ENCODE measurements at regions not wholly inside any gene's neighbourhood (a gene's known extent, or its start where the extent isn't known, plus 50 kb on each side); places are given as distances from the start of the nearest gene placed in this dataset.
"Not testable (repeated sequence)": the region's sequence is repeated elsewhere in the genome, so short reads cannot be mapped to it uniquely, and the experiment has no call there.

DNA sequence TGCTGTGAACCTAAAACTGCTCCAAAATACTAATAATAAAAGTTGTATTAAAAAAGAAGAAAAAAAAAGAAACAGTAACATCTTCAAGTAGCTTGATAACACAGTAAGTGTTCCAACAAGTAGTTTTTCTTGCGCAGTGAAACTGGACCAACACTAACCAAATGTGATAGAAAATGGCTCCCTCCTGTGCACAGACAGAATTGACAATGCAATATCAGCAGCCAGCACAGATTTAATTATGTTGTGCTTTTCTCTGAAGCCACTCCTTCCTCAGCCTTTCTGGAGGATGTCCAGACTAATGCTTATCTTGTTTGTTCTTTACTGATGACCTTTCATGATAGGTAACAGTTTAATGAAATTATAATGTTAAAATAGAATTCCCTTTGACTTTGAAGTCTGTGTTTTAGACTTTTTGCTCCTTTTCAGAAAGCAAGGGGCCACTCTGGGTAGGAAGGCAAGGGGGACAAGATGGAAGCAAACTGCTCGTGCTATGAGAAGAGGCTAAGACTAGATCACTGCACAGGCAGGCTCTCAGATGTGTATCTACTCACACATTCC, 147.1 kb upstream of the RPL34 start:
- DNase-seq (ENCODE audit: extremely low spot score, insufficient read length, low read depth) (no peak), FAIRE-seq (no peak)

- no peak for FAIRE-seq
- peak; percentile 2 for DNase-seq (ENCODE audit: extremely low spot score, insufficient read length, low read depth)
Observed at GRCh38 chr4:108466936-108467902, 153.2 kb upstream of the RPL34 start.

- DNase-seq (ENCODE audit: extremely low spot score, insufficient read length, low read depth) (no peak), FAIRE-seq (no peak)
Observed at GRCh38 chr4:108465886-108466500, 154.4 kb upstream of the RPL34 start.

GRCh38 chr4:108458681-108459080, 161.7 kb upstream of the RPL34 start:
- FAIRE-seq (no peak), DNase-seq (ENCODE audit: extremely low spot score, insufficient read length, low read depth) (no peak)

DNA sequence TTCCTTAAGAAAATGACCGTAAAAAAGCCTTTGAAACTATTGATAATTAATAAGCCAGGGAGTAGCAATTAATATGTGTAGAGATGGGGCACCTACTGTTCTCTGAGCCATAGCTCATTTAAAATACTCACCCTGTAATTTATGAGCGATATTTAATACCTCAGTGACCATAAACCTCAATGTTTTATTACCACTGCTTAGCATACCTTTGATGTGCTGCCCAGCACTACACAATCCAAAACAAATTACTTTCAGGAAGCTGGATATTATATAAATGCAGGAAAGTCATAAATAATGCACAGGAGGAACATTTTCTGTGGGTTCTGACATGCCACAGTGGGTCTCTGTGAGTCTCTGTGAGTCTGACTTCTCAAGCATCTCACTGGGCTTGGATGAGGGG, 166.1 kb upstream of the RPL34 start:
- no peak for FAIRE-seq
- DNase-seq (ENCODE audit: extremely low spot score, insufficient read length, low read depth): no peak

DNA sequence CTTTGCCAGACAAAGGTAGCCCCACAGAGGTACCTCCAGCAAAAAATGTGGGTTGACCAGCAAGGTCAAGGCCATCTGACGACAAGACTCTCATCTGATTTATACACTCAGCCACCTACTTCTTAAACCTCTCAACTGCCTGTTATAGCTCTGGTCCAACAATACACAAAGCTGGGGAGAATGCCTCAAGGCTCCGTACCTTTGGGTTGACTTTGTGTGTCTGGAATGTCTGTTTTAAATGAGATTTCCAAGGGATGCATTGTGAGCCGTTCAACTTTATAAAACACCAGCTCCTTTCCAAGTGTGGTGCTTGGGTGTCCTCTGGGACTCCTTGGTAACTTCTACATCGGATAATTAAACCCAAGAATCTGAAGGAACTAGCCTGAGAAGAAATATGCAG, 167.0 kb upstream of the RPL34 start:
- FAIRE-seq: no peak
- DNase-seq (ENCODE audit: extremely low spot score, insufficient read length, low read depth): no peak

DNA sequence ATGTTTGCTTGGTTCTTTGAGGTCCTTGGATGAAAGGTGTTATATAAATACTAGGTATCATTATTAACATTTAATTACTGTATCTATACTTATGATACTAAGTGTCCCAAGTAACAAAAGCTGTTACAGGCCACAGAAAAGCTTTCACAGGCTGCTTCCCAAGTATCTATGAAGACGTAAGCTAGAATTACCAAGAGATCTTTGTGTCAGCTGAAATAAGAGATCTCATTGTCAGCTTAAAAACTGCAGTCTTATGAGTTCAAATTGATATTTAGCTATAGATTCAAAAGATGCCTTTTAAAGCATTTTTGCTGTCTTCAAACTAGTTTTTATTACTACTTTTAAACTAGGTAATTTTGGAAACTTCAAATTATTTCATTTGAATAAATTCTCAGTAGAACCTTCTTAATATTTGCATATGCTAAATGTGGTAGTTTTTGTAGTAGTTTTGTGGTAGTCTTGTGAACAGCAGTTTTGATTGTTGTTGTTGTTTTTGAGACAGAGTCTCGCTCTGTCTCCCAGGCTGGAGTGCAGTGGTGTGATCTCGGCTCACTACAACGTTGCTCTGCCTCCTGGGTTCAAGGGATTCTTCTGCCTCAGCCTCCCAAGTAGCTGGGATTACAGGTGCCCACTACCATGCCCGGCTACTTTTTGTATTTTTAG, 170.0 kb upstream of the RPL34 start:
- FAIRE-seq (no peak), DNase-seq (ENCODE audit: extremely low spot score, insufficient read length, low read depth) (no peak)

DNA sequence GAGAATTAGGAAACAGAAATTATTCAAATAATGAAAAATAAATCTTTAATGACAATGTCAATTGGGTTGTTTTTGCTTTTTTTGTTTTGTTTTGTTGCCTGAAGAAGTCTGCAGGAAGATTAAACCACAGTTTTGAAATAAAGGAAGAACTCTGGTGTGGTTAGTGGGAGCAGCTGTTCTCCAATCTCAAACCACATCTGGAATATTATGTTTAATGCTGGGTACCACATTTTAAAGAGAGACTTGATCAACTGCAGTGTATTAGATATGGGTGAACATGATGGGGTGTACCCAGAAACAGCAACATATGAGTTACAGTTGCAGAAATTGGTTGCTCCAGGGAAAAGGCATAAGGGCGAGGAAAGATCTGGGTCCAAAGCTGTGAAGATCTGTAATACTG, 171.2 kb upstream of the RPL34 start:
- FAIRE-seq: no peak
- no peak for DNase-seq (ENCODE audit: extremely low spot score, insufficient read length, low read depth)

DNA sequence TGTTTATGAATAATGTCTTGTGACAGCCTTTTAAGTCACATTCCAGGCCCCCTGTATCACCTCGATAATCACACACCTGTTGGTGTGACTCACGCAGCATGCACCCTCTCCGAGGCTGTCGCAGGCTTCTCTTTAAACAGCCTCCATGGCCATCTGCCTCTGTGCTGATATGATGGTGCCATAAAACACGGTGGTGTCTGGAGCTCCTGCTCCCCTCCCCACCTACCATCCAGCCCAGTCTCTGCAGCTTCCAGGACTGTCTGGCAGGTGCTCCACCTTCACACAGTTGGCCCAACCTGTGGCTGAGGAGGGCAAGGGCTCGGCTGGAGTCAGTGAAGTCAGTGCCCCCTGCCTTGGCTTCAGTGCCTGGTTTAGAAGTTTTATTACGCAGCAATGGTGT, 173.8 kb upstream of the RPL34 start:
- no peak for FAIRE-seq
- DNase-seq (ENCODE audit: extremely low spot score, insufficient read length, low read depth): no peak

DNA sequence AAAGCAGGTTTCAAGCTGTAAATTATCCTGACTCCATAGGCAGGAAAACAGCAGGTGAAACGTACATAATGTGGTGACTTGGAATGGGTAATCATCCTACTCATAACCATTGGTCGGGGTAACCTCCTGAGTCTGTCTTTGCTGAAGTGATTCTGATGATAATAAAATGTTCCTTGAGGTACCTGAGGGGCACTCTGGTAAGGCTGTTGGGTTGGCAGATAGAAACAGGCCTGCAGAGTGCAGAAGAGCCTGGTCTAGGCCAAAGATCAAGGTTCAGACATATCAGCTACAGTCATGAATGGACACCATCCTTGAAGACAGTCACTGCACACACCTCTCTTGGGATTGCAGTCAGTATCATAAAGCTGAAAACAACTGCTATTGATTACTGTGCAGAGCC, 174.7 kb upstream of the RPL34 start:
- no peak for FAIRE-seq

DNA sequence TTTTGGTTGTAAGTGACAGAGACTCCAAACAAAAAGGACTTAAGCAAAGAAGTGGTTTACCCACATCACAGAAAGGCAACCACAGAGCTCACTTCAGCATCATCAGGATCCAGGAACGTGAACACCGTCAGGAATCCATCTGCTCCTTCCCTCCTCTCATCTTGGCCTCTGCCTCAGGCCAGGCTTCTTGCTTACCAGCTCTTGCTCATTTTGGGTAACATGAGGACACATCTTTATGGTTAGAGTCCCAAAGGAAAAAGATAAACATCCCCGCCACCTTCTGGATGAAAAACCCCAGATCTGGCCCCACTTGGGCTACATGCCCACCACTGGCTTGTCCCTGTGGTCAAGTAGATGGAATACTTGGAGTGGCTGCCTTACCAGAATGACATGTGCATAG, 176.8 kb upstream of the RPL34 start:
- DNase-seq (ENCODE audit: extremely low spot score, insufficient read length, low read depth) (no peak), FAIRE-seq (no peak)

More for the DNA sequence above, 174.7 kb upstream of the RPL34 start:
- no peak for DNase-seq (ENCODE audit: extremely low spot score, insufficient read length, low read depth)

- FAIRE-seq (no peak), DNase-seq (ENCODE audit: extremely low spot score, insufficient read length, low read depth) (no peak)
Observed at GRCh38 chr4:108433832-108434231, 186.5 kb upstream of the RPL34 start.

GRCh38 chr4:108433394-108433793, 187.0 kb upstream of the RPL34 start:
- not testable (repeated sequence) for DNase-seq (ENCODE audit: extremely low spot score, insufficient read length, low read depth); FAIRE-seq

- no peak for DNase-seq (ENCODE audit: extremely low spot score, insufficient read length, low read depth)
- no peak for FAIRE-seq
Observed at GRCh38 chr4:108432418-108432817, 188.0 kb upstream of the RPL34 start.

DNA sequence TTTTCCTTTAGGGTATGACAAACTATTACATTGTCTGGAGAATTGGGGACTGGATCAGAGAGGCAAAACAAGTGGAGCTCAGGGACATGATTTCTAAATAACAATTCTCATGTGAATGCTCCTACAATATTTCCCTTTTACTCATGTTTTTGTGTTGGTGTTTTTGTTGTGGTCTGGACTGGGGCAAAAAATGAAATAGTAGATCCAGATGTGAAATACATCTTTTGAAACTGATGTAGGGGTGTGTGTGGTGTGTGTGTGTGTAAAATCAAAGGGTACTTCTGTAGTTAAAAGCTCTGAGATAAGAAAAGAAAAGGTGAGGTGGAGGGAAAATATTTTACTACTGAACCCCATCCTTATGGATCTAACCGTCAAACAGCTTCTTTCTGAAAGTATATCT, 188.4 kb upstream of the RPL34 start:
- DNase-seq (ENCODE audit: extremely low spot score, insufficient read length, low read depth): no peak

DNA sequence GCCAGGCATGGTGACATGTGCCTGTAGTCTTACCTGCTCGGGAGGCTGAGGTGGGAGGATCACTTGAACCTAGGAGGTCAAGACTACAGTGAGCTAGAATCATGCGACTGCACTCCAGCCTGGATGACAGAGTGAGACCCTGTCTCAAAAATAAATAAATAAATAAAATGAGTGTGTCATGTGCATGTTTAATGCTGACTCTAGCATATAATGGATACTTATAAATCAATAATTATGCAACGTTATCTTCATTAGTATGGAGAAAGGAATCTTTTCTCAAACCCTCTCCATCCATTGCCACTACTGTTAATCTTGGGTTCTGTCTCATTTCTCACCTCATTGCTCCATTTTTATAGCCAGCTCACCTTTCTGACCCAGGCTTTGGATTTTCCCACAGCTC, 189.5 kb upstream of the RPL34 start:
- FAIRE-seq (no peak), DNase-seq (ENCODE audit: extremely low spot score, insufficient read length, low read depth) (no peak)

More for the DNA sequence above, 188.4 kb upstream of the RPL34 start:
- FAIRE-seq: no peak

- no peak for DNase-seq (ENCODE audit: extremely low spot score, insufficient read length, low read depth)
- FAIRE-seq: no peak
Observed at GRCh38 chr4:108429662-108430061, 190.7 kb upstream of the RPL34 start.

DNA sequence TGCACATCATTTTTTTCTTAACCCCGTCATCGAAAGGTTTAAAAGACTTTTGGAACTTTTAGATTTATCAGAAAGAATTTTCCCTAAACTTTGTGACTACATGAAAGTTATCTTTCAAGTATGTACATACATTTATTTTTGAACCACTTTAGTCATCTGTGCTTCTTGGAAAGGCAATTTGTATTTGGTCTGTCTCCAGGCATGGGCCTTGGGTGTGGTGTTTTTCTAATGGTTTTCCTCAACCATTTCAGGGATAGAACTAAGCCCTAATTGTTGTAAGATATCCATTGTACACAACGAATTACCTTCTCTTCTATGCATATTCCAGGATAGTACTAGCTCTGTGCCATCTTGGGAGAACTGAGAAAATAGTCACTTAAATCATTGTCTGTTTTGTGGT, 191.5 kb upstream of the RPL34 start:
- no peak for FAIRE-seq
- no peak for DNase-seq (ENCODE audit: extremely low spot score, insufficient read length, low read depth)

- FAIRE-seq: no peak
- DNase-seq (ENCODE audit: extremely low spot score, insufficient read length, low read depth): no peak
Observed at GRCh38 chr4:108427946-108428485, 192.4 kb upstream of the RPL34 start.

GRCh38 chr4:108426493-108426892, 193.9 kb upstream of the RPL34 start:
- FAIRE-seq (no peak), DNase-seq (ENCODE audit: extremely low spot score, insufficient read length, low read depth) (no peak)

Data from GM18507 (cell line).